ENCODE measurements at regions not wholly inside any gene's neighbourhood (a gene's known extent, or its start where the extent isn't known, plus 50 kb on each side); places are given as distances from the start of the nearest gene placed in this dataset.

- H3K36me3 ChIP-seq (ENCODE audit: insufficient read depth, low read length) = no peaks in the 10 kb centered on the region
- no peak overlapping the region for H3K4me2 ChIP-seq (ENCODE audit: low read length)
- no peaks in the 10 kb centered on the region for H3K27me3 ChIP-seq (ENCODE audit: insufficient read depth, low read length)
- no peaks in the 10 kb centered on the region for H3K79me2 ChIP-seq (ENCODE audit: insufficient read depth, low read length)
- Mint-ChIP-seq H3K27me3 (ENCODE audit: low read depth, unreplicated experiment) (peaks cover 3% of the 10 kb centered on the region), H3K4me1 (ENCODE audit: low read depth, unreplicated experiment) (no peaks in the 10 kb centered on the region), H3K4me3 (ENCODE audit: unreplicated experiment) (no peak overlapping the region), H3K27ac (ENCODE audit: unreplicated experiment) (no peak overlapping the region), H3K36me3 (ENCODE audit: low read depth, unreplicated experiment) (no peaks in the 10 kb centered on the region), H3K9me3 (ENCODE audit: unreplicated experiment) (peaks cover 3% of the 10 kb centered on the region)
- FAIRE-seq (no peak), DNase-seq (ENCODE audit: low read depth) (no peak)
- H2AFZ ChIP-seq (ENCODE audit: low read depth, low read length) = no peak overlapping the region
- H4K20me1 ChIP-seq (ENCODE audit: insufficient read depth, low read length) = no peaks in the 10 kb centered on the region
- TF ChIP-seq CTCF (IDR thresholded peaks at IDR 0.05; ENCODE audit: insufficient read depth, low read depth, low read length) (no peak), EZH2 (IDR thresholded peaks at IDR 0.05; ENCODE audit: insufficient read depth, low read length) (no peak)
- no peak overlapping the region for H3K4me3 ChIP-seq (ENCODE audit: insufficient read depth, low read depth, low read length)
- H3K9ac ChIP-seq (ENCODE audit: low read length) = no peak overlapping the region
- no peak overlapping the region for H3K27ac ChIP-seq (ENCODE audit: low read depth, low read length)
- no peaks in the 10 kb centered on the region for H3K9me3 ChIP-seq (ENCODE audit: insufficient read depth, low read depth, low read length)
- H3K4me1 ChIP-seq (ENCODE audit: insufficient read depth, low read length) = no peaks in the 10 kb centered on the region
These were observed 120.1 kb upstream of the NR5A2 start for GRCh38 chr1:199907361-199907760.

GRCh38 chr1:199909137-199909536 lies 118.4 kb upstream of the NR5A2 start:
- TF ChIP-seq EZH2 (IDR thresholded peaks at IDR 0.05; ENCODE audit: insufficient read depth, low read length) (no peak), CTCF (IDR thresholded peaks at IDR 0.05; ENCODE audit: insufficient read depth, low read depth, low read length) (no peak)
- peaks cover 3% of the 10 kb centered on the region for H3K9me3 Mint-ChIP-seq (ENCODE audit: unreplicated experiment)

GRCh38 chr1:199913318-199913717 lies 114.2 kb upstream of the NR5A2 start:
- no peak for FAIRE-seq
- Histone ChIP-seq H4K20me1 (ENCODE audit: insufficient read depth, low read length) (no peaks in the 10 kb centered on the region), H3K9ac (ENCODE audit: low read length) (no peak overlapping the region), H2AFZ (ENCODE audit: low read depth, low read length) (no peak overlapping the region), H3K4me2 (ENCODE audit: low read length) (no peak overlapping the region), H3K27ac (ENCODE audit: low read depth, low read length) (no peak overlapping the region), H3K4me1 (ENCODE audit: insufficient read depth, low read length) (no peaks in the 10 kb centered on the region), H3K4me3 (ENCODE audit: insufficient read depth, low read depth, low read length) (no peak overlapping the region), H3K36me3 (ENCODE audit: insufficient read depth, low read length) (no peaks in the 10 kb centered on the region), H3K79me2 (ENCODE audit: insufficient read depth, low read length) (no peaks in the 10 kb centered on the region), H3K9me3 (ENCODE audit: insufficient read depth, low read depth, low read length) (no peaks in the 10 kb centered on the region), H3K27me3 (ENCODE audit: insufficient read depth, low read length) (peaks cover 2% of the 10 kb centered on the region)
- H3K9me3 Mint-ChIP-seq (ENCODE audit: unreplicated experiment) = no peaks in the 10 kb centered on the region
- no peaks in the 10 kb centered on the region for H3K27me3 Mint-ChIP-seq (ENCODE audit: low read depth, unreplicated experiment)
- H3K27ac Mint-ChIP-seq (ENCODE audit: unreplicated experiment) = no peak overlapping the region
- no peaks in the 10 kb centered on the region for H3K36me3 Mint-ChIP-seq (ENCODE audit: low read depth, unreplicated experiment)
- TF ChIP-seq CTCF (IDR thresholded peaks at IDR 0.05; ENCODE audit: insufficient read depth, low read depth, low read length) = no peak
- TF ChIP-seq EZH2 (IDR thresholded peaks at IDR 0.05; ENCODE audit: insufficient read depth, low read length) = no peak
- no peak overlapping the region for H3K4me3 Mint-ChIP-seq (ENCODE audit: unreplicated experiment)
- DNase-seq (ENCODE audit: low read depth) = no peak
- no peaks in the 10 kb centered on the region for H3K4me1 Mint-ChIP-seq (ENCODE audit: low read depth, unreplicated experiment)

More at GRCh38 chr1:199909137-199909536, 118.4 kb upstream of the NR5A2 start:
- peaks cover 3% of the 10 kb centered on the region for H3K27me3 Mint-ChIP-seq (ENCODE audit: low read depth, unreplicated experiment)
- Histone ChIP-seq H3K9me3 (ENCODE audit: insufficient read depth, low read depth, low read length) (no peaks in the 10 kb centered on the region), H3K27ac (ENCODE audit: low read depth, low read length) (no peak overlapping the region), H2AFZ (ENCODE audit: low read depth, low read length) (no peak overlapping the region), H4K20me1 (ENCODE audit: insufficient read depth, low read length) (no peaks in the 10 kb centered on the region), H3K4me1 (ENCODE audit: insufficient read depth, low read length) (no peaks in the 10 kb centered on the region), H3K36me3 (ENCODE audit: insufficient read depth, low read length) (no peaks in the 10 kb centered on the region), H3K9ac (ENCODE audit: low read length) (no peak overlapping the region), H3K4me3 (ENCODE audit: insufficient read depth, low read depth, low read length) (no peak overlapping the region), H3K27me3 (ENCODE audit: insufficient read depth, low read length) (peaks cover 2% of the 10 kb centered on the region), H3K79me2 (ENCODE audit: insufficient read depth, low read length) (no peaks in the 10 kb centered on the region), H3K4me2 (ENCODE audit: low read length) (no peak overlapping the region)
- H3K4me1 Mint-ChIP-seq (ENCODE audit: low read depth, unreplicated experiment) = no peaks in the 10 kb centered on the region
- FAIRE-seq = no peak
- DNase-seq (ENCODE audit: low read depth) = no peak
- H3K36me3 Mint-ChIP-seq (ENCODE audit: low read depth, unreplicated experiment) = no peaks in the 10 kb centered on the region
- no peak overlapping the region for H3K27ac Mint-ChIP-seq (ENCODE audit: unreplicated experiment)
- H3K4me3 Mint-ChIP-seq (ENCODE audit: unreplicated experiment) = no peak overlapping the region

Data from astrocyte (in vitro differentiated cells and primary cell).